NCI-H82 treated with DMSO at 0.1 percent for 48 hours (cell line): ENCODE measurements at regions not wholly inside any gene's neighbourhood (a gene's known extent, or its start where the extent isn't known, plus 50 kb on each side); places are given as distances from the start of the nearest gene placed in this dataset.

Experiments
- DNase-seq: peaks from one replicate; lab custom pipeline; 2025; ENCODE audit not compliant: unreplicated experiment; lab: John Stamatoyannopoulos, UW

GRCh38 chr3:124463234-124463633 is 267.0 kb upstream of the UMPS start:
- DNase-seq = no peak

DNA sequence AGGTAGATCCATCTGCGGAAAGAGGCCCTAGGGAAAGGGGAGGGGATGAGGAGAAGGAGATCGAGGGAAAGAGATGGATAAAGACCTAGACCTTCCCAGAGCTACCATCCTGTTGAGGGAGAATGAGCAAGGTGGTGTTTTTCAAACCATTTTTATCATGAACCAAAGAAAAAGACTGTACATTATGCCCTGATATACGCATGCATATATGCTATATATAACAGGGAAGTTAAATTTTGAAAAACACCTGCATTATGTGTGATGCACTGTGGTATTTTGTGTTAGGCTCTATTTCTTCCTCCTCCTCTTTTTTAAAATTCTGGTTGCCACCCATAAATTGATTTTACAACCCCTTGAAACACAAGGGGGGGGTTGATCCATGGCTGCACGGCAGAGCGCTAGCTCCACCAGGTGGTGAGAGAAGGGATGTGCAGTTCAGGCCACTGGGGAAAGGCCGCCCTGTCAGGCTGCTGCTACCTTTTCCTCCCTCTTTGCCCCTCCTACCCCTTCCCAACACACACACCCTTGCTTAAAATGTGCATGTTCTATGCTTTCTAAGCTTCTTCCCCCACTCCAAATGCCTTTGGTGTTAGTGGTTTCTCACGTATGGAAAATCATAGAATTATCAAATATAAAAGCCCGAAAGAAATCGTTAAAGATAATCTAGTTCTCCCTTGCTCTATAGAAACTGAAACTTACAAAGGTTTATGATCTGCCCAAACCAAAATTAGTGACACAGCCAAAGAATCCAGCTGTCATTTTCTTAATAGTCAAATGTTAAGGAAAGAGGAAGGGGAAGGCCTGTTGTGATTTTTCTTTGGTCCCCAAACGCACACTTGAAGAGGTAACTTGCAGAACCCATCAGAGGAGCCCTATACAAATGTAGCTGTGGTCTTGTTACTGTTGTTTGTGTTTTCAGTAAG is 262.0 kb upstream of the UMPS start:
- peak; percentile 72 for DNase-seq

DNA sequence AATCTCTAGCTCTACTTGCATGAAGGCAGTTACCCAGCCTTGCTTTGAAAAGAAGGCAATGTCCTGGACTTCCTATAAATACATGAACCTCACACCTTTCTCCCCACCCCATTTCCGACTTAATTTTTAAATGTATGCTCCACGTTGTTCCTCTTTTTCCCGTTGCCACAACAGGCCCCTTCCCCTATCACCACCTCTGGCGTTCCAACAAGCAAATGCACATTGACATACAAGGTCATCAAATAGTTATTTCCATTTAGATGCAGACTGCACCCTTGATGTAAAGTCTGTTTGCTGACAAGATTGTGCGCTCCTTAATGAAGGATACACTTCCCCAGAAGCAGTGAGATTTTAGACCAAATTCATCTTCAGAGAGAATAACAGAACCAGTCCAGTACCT is 260.7 kb upstream of the UMPS start:
- DNase-seq = no peak

GRCh38 chr3:124478830-124479229 is 251.4 kb upstream of the UMPS start:
- no peak for DNase-seq

DNA sequence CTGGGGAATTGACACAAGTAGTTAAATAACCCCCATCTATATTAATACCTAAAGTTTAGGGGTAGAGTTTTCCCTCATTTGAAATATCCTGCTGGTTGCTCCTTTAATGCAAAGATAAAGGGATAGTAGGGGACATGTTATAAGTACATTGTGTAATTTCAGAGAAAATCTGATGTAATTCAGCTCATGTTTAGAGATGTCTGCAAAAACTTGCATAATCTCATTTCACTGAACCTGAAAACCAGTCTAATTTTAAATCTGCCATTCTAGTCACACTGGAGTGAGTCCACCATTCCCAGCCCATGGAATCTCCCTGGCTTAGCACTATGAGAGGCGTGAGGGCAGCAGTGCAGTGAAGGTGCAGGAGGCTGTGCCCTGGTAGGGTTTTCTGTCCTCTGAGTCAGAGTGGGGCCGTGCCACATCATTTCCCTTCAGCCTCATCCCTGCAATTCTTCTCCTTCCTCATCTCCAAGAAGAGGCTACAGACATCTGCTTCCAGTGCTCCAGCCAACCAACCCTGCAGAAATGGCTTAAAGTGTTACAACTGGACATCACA is 246.3 kb upstream of the UMPS start:
- no peak for DNase-seq

DNA sequence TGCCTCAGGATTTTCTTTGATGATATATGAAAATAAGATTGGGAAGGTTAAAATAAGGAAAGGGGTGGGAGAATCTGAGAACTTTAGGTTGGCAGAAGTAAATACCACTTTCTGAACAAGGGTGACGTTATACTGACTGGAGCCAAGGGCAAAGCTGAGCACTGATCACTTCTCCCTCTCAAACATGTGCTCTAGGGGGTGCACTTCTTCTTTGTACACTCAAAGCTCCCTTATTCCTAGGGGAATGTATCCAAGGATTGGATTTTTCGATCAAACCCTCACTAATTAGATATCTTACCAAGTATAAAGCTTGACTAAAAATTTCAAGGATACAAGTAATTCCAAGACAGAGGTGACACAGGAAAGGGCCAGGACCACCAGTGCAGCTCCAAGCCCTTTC is 243.9 kb upstream of the UMPS start:
- DNase-seq = peak; percentile 81

DNA sequence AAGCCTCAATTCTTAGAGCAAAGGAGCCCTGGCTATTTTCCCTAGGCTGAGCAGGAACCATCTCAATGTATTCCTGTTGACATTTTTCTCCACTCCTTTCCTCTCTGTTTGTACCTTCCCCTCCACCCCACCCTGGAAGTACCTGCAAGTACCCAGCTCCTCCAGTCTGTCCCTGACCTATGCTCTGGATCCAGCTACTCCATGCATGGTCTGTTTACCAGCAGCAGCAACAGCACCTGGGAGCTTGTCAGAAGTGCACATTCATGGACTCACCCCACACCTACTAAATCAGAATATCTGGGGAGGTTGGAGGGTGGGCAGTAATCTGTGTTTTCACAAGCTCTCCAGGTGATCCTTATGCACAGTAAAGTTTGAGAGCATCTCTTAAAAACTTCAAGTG is 240.7 kb upstream of the UMPS start:
- DNase-seq = no peak

DNA sequence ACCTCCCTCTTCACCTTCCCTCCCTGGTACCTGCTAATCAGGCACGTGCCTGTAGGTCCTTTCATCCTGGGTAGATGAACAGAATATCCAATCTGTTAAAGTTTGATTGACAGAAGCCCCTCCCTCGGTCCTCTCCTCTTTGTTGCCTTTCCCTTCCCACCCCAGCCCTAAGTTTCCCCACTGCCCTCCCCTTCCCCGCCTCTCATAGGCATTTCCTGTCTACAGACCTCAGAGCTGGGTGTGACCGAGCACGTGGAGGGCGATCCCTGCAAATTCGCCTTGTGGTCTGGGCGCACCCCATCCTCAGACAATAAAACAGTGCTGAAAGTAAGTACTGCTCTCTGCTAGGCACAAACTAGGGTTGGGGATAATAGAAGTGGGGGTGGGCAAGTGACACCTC is 239.2 kb upstream of the UMPS start:
- DNase-seq = no peak

GRCh38 chr3:124491875-124492274 is 238.4 kb upstream of the UMPS start:
- no peak for DNase-seq

DNA sequence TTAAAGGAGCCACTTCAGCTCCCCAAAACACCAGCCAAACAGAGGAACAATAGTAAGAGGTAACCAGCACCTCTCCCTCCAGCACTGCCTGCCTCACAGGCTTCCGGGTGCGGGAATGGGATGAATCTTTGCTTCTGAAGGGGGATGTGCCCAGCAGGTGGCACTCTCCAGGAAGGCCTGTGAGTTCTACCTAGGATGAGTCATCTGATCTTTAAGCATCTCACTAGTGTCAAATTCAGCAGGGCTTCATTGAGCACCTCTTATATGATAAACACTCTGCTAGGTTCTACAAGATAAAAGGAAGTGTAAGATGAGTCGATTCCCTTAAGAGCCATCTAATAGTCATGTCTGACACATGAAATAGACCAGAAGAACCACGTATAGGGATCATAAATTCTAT is 237.4 kb upstream of the UMPS start:
- DNase-seq = peak; percentile 20

GRCh38 chr3:124496061-124496460 is 234.2 kb upstream of the UMPS start:
- no peak for DNase-seq

GRCh38 chr3:124497487-124497886 is 232.8 kb upstream of the UMPS start:
- no peak for DNase-seq

GRCh38 chr3:124498891-124499290 is 231.4 kb upstream of the UMPS start:
- no peak for DNase-seq

DNA sequence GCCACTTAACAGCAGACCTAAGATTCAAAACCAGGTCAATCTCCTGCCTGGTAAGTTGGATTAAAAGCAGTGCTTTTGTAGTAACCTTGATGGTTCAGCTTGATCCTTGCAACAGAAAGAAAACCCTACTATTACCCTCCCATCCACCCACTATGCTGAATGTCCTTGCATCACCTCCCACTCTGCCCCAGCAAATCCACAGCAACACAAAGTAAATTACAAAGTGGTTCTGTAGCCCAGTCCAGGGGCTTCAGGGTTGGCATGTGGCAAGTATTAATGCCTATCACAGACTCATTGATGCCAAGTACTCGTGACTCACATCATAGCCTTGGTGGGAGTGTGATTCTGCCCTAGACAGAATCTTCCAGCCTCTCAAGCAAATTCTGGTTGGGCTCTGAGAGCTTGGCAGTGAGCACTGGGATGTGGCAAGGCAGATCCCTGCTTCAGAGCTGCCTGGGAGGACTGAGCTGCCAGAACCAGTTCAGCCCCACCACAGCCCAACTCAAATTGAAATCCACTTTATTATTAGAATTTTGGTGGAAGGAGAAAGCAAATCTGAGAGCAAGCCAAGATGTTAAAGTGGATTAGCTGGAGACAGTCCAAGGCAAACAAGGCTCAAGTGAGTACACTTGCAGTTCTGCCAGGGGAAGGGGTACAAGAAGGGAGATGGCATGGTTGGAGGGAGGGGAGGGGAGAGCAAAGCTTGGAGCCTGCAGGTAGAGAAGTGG is 225.8 kb upstream of the UMPS start:
- DNase-seq = no peak

DNA sequence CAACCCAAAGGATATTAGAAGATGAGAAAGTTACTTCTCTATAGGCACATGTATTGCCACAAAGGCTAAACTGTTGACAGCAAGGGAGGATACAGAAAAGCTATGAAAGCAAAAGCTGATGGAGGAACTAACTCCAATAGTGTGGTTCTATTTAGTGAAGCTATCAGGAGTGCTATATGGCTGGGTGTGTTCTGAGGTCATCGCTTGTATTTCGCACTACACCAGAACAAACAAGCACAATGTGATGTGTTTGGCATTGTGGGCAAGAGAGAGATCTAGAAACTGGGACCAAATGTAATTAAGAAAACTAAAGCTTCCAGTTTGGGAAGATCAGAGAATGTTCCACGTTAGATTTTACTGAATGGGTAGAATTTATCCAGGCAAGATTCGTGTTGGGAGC is 220.4 kb upstream of the UMPS start:
- no peak for DNase-seq

DNA sequence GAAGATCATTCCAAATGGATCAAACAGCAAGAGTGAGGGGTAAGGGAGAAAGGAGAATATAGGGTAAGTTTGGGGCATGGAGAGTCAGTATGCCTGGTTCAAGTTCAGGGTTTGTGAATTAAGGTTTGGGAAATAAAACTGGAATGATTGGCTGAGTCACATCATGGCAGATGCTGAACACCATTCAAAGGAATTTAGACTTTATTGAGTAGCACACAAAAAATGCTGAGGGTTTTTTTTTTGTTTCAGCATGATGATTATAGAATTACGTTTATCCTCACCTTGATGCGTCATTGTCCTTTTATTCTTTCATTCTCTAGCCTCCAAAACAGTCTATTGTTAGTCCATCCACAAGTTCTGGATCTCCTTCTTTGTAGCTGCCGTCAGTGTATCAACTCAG is 220.0 kb upstream of the UMPS start:
- DNase-seq = no peak

DNA sequence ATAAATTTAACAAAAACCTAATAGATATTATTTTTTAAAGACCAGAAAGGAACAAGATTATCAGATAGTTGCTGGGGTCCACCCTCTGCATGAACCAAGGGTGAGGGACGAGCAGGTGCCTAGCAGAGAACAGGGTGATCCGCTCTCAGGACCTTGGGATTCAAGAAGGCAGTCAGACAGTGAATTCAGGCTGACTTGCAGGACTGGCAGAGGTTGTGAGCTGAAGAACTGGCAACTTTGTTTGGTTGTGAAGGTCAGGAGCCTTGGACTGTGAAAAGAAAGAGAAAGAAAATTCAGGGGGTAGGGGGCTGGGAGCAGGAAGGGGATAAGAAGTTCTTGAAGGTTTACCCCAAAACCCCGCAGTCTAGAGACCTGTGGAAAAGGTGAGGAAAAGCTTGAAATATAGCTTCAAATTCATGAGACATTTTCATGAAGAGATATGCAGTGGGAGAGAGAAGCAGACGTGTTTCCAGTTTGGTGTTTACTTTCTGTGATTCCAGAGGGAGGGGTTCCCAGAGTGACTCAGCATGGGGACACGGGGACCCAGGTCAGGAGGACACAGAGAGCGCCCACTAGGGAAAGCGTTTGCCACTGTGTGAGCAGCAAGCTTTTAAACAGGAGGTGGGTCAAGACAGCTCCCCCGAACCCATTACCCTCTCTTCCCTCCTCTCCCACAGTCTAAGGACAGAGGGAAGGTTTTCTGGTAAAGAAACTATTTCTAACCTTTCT is 217.2 kb upstream of the UMPS start:
- DNase-seq = no peak

DNA sequence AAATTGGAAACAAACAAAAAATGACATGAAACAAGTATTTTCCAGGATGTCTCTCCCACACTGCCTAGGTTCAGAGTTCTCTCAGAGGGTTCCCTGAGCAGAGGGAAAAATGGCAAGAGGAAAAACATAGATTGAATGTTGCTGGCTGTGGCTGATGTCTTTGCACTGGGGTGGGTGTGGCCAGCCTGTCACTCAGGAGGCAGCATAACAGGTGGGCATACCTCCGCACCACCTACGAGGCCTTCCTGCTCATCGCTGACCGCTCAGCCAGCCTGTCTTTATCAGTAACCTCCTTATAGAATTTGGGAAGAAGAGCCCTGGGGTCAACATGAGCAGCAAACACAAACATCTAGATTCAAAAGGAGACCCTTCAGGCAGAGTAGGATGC is 216.6 kb upstream of the UMPS start:
- no peak for DNase-seq

DNA sequence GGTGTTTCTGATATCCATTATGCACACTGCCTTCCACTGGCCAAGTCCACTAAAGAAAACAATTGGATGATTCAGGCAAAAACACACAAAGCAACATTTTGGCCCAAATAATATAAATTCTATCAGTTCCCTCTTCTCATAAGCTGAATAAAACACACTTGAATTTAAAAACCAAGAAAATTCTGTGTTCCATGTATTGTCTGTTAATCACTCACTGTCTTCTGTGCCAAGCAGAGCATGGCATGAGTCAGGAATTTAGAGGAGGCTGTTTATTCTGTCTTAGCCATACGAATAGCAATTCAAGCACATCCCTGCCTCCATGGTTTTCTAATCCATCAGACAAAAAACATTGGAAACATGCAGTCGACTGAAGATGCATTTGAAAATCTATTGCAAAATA is 215.6 kb upstream of the UMPS start:
- DNase-seq = no peak

GRCh38 chr3:124516333-124516732 is 213.9 kb upstream of the UMPS start:
- DNase-seq = no peak

DNA sequence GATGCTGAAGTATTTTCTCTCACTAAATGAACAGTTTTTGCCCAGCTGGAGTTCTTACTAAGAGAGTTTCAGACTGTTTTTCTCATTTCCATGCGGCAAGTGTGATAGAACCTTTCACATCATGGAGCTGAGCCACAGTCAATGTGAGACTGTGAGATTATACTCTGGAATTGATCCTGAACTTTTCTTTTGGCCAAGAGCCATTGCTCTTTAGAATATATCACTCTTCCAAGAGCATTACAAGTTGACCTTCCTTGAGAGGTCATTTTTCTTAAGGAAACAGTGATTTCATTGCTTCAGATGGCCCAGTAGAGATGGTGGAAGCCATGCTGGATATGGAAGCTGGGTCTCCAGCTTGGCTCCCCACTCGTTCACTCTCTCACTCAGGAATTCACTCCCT is 212.9 kb upstream of the UMPS start:
- DNase-seq = no peak
